A673 (cell line): ENCODE measurements at regions not wholly inside any gene's neighbourhood (a gene's known extent, or its start where the extent isn't known, plus 50 kb on each side); places are given as distances from the start of the nearest gene placed in this dataset.

Experiments used
- BruUV-seq: library from RNA; stranded (reverse); fragments of 400-500 nt; replicated peaks from 2 replicates; lab custom pipeline; 2021; lab: Mats Ljungman, UMichigan
- CTCF ChIA-PET: fragments of 300-600 bp; sonication (Branson Sonifier 250); formaldehyde crosslinking; loops from one replicate; lab custom pipeline; 2022; ENCODE audit warnings: antibody characterized with exemption; lab: Charles Lee
- POLR2A ChIA-PET: fragments of 300-600 bp; sonication (Branson Sonifier 250); formaldehyde crosslinking; loops from one replicate; lab custom pipeline; 2022; ENCODE audit warnings: antibody characterized with exemption; ENCODE audit not compliant: low non-redundant PET; lab: Charles Lee
- DNase-seq: peaks from one replicate; pipeline ENCODE4 v3.0.0-alpha.2; 2015; ENCODE audit warnings: low spot score
- H3K27ac ChIP-seq: fragments of 200-600 bp; sonication (generic); 2 replicates; pipeline ENCODE4 v1.5.1; 2016; ENCODE audit warnings: mixed run types, low read depth, mild to moderate bottlenecking, mixed read lengths, antibody characterized with exemption, low read length; ENCODE audit not compliant: poor library complexity, severe bottlenecking
- H3K27me3 ChIP-seq: fragments of 200-600 bp; sonication (generic); replicated peaks from 2 replicates; pipeline ENCODE4 v1.6.1; 2017; ENCODE audit warnings: mixed run types, low read depth, mild to moderate bottlenecking, mixed read lengths, antibody characterized with exemption, low read length; ENCODE audit not compliant: insufficient read depth, poor library complexity
- H3K36me3 ChIP-seq: fragments of 200-600 bp; sonication (generic); 2 replicates; pipeline ENCODE4 v1.6.1; 2016; ENCODE audit warnings: mixed run types, mild to moderate bottlenecking, mixed read lengths, antibody characterized with exemption, low read length; ENCODE audit not compliant: insufficient read depth, poor library complexity, severe bottlenecking
- H3K4me1 ChIP-seq: fragments of 200-600 bp; sonication (generic); 2 replicates; pipeline ENCODE4 v1.6.1; 2017; ENCODE audit warnings: mixed run types, mild to moderate bottlenecking, mixed read lengths, antibody characterized with exemption, low read length; ENCODE audit not compliant: insufficient read depth, poor library complexity, severe bottlenecking
- H3K4me3 ChIP-seq: fragments of 200-600 bp; sonication (generic); 2 replicates; pipeline ENCODE4 v1.5.1; 2016; ENCODE audit warnings: low read depth, mixed run types, mild to moderate bottlenecking, mixed read lengths, low read length; ENCODE audit not compliant: poor library complexity, severe bottlenecking
- H3K9me3 ChIP-seq: fragments of 200-600 bp; sonication (generic); 2 replicates; pipeline ENCODE4 v1.6.1; 2016; ENCODE audit warnings: mixed run types, low read depth, mild to moderate bottlenecking, mixed read lengths, antibody characterized with exemption, low read length; ENCODE audit not compliant: poor library complexity, severe bottlenecking
- CTCF ChIP-seq: fragments of 300-800, 200-600 bp; sonication (generic); conservative IDR thresholded peaks from 2 replicates; pipeline ENCODE4 v1.5.1; 2017; ENCODE audit warnings: low read depth, mild to moderate bottlenecking, antibody characterized with exemption, low read length, moderate library complexity, mixed read lengths
- EZH2 ChIP-seq: fragments of 200-600 bp; sonication (generic); IDR thresholded peaks from 2 replicates; pipeline ENCODE4 v1.6.1; 2017; ENCODE audit warnings: borderline replicate concordance, low read depth, mild to moderate bottlenecking, mixed read lengths, antibody characterized with exemption, low read length; ENCODE audit not compliant: poor library complexity, severe bottlenecking
- intact Hi-C: fragments of 100-400 bp; cut with micrococcal nuclease; formaldehyde crosslinking; loops from one replicate; pipeline ENCODE4 v1.10.0; 2022; ENCODE audit not compliant: unreplicated experiment

- no peaks in the 10 kb centered on the region for H3K36me3 ChIP-seq
- no peak overlapping the region for H3K4me3 ChIP-seq
- DNase-seq = no peak
- POLR2A ChIA-PET = no interaction called here
- intact Hi-C loops = loop anchor here (10.0 kb wide), 1 partner anchor 238 kb away; no protein-coding TSS in a partner anchor
- peaks cover 51% of the 10 kb centered on the region for H3K4me1 ChIP-seq
- TF ChIP-seq CTCF (no peak), EZH2 (no peak)
- BruUV-seq = no TSS peak
- CTCF ChIA-PET = no interaction called here
- no peaks in the 10 kb centered on the region for H3K9me3 ChIP-seq
- no peaks in the 10 kb centered on the region for H3K27me3 ChIP-seq
- peak overlapping the region; percentile 74 for H3K27ac ChIP-seq
Observed at GRCh38 chr3:107062310-107062709, 314.9 kb upstream of the CCDC54 start.

GRCh38 chr3:107062787-107063186 is 314.5 kb upstream of the CCDC54 start:
- H3K4me1 ChIP-seq = peaks cover 51% of the 10 kb centered on the region
- DNase-seq = peak; percentile 65
- CTCF ChIA-PET = no interaction called here
- no peaks in the 10 kb centered on the region for H3K27me3 ChIP-seq
- no peaks in the 10 kb centered on the region for H3K9me3 ChIP-seq
- H3K36me3 ChIP-seq = no peaks in the 10 kb centered on the region
- H3K4me3 ChIP-seq = no peak overlapping the region
- TSS peak; percentile 51 for BruUV-seq
- POLR2A ChIA-PET = interaction anchor here (0.7 kb wide), 2 partner anchors 28 to 251 kb away, joined by 3 to 4 read pairs; no protein-coding TSS in a partner anchor
- no peak for TF ChIP-seq EZH2
- TF ChIP-seq CTCF = no peak
- intact Hi-C loops = loop anchor here (10.0 kb wide), 1 partner anchor 238 kb away; no protein-coding TSS in a partner anchor
- H3K27ac ChIP-seq = peak overlapping the region; percentile 74

- DNase-seq = peak; percentile 44
- POLR2A ChIA-PET = interaction anchor here (0.7 kb wide), 2 partner anchors 28 to 252 kb away, joined by 3 to 4 read pairs; no protein-coding TSS in a partner anchor
- intact Hi-C loops = loop anchor here (10.0 kb wide), 1 partner anchor 239 kb away; no protein-coding TSS in a partner anchor
- BruUV-seq = no TSS peak
- no peak overlapping the region for H3K4me3 ChIP-seq
- H3K9me3 ChIP-seq = no peaks in the 10 kb centered on the region
- CTCF ChIA-PET = no interaction called here
- no peaks in the 10 kb centered on the region for H3K27me3 ChIP-seq
- H3K36me3 ChIP-seq = no peaks in the 10 kb centered on the region
- TF ChIP-seq CTCF (no peak), EZH2 (no peak)
- peak overlapping the region; percentile 74 for H3K27ac ChIP-seq
- peaks cover 53% of the 10 kb centered on the region for H3K4me1 ChIP-seq
Observed at GRCh38 chr3:107063351-107063750, 313.9 kb upstream of the CCDC54 start.
